ENCODE measurements at regions not wholly inside any gene's neighbourhood (a gene's known extent, or its start where the extent isn't known, plus 50 kb on each side); places are given as distances from the start of the nearest gene placed in this dataset.
"Not testable (repeated sequence)": the region's sequence is repeated elsewhere in the genome, so short reads cannot be mapped to it uniquely, and the experiment has no call there.

DNA sequence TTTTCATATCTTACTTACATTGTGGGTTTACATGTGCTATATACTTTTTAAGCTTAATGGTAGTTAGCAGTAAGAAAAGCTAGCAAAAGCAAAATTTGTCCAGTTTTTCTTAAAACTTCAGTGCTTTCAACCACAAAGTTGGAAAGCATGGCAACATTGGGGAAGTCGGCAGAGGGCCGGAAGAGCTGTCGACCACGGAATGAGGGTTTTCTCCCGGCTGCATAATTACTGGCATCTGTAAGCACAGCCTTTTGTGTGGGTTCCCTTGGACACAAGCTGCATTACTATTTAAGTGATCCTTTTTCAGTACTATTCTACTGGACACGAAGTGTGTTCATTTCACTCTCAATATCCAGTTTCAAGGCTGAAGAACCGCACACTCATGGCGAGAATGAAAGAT lies 560.4 kb downstream of the ANKRD50 start:
- no peak for DNase-seq (ENCODE audit: low read depth in 2 of 2)

DNA sequence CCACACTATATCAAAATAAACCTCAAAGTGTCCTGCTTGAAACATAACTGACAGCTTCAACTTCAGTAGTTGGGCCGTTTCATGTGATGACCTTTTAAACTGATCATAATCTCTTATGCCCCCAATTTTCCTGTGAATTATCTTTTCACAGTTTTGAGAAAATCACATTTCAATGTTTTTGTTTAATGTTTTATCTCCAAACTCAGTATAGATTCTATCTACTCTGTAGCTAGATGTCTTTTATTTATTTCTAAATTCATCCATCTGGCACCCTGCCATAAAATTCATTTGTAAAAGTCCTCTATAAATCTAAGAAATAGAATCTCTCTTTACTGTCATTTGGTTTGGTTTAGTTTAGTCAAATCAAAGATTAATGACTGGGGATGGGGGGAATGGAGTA lies 557.3 kb downstream of the ANKRD50 start:
- DNase-seq (ENCODE audit: low read depth in 2 of 2) = no peak

DNA sequence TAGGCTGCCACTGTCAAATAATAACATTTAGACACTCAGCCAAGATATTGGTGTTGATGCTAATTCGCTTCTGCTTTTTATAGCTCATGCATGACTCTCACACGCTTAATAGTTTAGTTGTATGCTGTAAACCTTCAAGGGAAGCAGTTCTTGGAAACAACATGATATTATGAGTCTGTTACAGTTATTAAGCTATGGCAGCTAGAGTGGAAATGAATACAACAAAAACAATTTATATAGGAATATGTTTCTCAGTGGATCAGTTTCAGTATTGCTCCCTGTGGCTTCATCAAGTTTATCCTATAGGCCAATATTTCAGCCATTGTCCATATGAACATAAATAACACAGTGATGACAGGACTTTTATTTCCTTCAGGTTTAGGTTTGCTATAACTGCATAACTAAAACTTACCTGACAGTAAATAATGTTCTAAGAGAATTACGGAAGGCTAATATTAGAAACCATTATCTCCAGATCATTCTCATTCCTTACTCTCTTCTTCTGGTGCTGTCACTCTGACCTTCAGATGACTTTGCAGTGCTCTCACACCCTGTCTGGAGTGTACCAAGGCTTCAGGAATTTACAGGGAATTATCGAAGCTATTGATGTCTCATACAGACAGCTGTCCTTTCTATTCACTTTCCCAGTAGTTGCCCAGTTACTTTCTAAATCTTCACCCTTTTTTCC lies 555.0 kb downstream of the ANKRD50 start:
- DNase-seq (ENCODE audit: low read depth in 2 of 2) = no peak

DNA sequence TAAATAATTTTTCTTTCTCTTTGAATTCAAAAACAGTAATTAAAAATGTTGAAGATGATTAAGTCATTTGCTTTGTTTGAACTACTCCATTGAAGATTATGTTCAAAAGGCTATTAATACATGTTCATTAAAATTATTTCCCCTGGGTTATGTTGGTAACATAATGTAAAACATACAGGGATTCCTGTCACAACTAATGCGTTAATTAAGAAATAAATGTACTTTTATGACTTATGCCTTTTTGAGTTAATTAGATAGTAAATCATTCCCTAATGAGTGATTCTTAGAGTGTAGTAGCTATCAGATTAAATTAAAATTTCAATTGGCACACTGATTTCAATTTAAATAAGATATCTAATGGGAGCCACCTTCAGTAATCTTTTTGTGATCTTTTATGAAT lies 549.1 kb downstream of the ANKRD50 start:
- DNase-seq (ENCODE audit: low read depth in 2 of 2) = no peak

DNA sequence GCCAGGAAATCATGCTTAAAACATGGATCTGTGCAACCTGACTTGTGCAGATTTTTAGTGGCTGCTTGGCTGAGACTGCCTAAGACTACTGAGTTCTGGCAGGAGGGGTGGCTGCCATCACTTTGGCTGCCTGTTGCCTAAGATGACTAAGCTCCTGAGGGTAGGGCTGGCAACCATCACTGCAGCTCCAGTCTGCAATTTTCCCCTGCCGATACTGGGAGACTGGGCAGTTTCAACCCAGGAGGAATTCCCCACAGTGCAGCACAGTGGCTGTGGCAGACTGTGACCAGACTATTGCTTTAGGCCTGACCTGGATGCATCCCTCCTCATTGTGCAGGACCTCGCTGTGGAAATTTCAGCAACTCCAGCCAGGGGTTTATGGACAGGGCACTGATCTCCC lies 544.9 kb downstream of the ANKRD50 start:
- DNase-seq (ENCODE audit: low read depth in 2 of 2) = no peak

DNA sequence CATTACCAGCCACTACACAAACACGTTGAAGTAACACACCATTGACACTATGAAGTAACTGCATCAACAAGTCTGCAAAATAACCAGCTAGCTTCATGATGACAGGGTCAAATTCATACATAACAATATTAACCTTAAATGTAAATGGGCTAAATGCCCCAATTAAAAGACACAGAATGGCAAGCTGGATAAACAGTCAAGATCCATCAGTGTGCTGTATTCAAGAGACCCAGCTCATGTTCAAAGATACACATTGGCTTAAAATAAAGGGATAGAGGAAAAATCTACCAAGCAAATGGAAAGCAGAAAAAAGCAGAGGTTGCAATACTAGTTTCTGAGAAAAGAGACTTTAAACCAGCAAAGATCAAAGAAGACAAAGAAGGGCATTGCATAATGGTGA lies 543.0 kb downstream of the ANKRD50 start:
- DNase-seq (ENCODE audit: low read depth in 2 of 2) = not testable (repeated sequence)

DNA sequence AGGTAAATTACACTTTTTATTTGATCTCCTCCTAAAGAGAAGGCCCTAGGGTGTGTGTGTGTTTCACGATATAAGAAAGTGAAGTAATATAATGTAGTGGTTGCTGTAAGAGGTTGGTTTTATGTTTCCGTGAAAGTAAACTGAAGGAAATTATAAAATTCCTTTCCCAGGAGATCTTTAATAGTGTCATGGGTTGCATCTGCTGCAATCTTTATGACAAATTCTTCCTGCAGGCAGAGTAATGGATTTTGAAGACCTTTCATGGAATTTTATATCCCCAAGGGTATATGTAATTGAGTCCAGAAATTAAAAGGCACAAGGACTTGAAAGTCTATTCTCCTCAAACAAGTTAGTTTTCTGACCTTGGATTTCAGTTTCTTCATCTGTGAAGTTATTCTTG lies 538.6 kb downstream of the ANKRD50 start:
- DNase-seq (ENCODE audit: low read depth in 2 of 2) = no peak

DNA sequence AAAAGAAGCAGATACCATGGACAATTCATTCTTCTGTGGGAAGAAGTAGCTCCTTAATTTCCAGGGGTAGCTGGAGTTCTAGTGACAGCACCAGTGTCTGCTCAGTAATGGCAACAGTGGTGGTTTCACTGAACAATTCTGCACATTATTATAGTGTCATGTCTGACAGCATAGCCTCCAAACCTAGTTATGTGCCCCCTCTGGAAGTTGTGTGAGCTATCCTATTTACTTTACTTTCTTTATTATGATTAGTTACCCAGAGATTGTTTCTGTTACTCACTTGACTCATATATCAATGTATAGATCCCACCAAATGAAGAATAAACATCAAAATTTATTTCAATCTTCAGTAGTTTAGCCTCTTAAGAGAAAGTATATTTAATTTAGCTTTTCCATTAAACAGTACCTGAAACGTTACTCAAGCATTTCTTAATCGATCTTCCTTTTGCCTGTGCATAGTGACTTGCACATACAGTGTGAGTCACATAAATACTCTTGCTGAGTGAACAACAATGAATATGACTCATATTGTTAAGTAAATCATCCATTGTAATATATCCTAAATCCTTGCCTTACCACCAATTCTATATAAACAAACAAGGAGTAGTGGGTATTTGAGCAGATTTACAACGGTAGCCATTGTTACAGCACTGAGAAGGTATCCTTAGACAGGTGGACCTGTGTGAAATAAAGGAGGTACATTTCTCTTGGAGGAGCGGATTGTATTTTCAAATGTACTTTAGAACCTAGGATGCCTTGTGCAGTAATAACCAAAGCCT lies 534.7 kb downstream of the ANKRD50 start:
- peak in 1 of 2 donors; percentile 77 for DNase-seq (ENCODE audit: low read depth in 2 of 2)

DNA sequence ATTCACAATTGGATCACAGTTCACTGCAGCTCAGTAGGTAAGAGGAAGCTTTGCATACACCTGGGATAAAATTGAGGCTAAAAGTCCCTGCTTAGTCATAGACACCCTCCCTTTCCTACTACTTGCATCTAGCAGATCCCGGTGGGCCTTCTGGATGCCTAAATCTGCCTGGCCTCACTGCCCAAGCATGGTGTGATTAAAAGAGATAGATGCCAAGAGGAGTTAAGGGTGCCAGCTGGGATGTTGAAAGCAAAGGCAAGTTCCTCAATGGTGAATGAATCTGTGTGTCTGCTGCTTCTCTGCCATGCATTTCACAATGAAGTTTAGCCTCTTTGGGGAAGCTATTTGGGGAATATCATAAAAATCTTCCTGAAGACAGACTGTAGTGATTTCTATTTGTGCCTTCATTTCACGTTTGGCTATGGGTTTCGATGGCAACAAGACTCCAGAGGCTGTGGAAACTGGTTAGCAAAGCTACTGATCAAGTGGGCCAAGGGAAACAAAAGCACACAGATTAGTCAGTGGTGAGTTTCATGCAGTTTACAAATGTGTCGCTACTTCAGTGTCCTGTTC lies 534.0 kb downstream of the ANKRD50 start:
- DNase-seq (ENCODE audit: low read depth in 2 of 2) = peak in 1 of 2 donors; percentile 44

DNA sequence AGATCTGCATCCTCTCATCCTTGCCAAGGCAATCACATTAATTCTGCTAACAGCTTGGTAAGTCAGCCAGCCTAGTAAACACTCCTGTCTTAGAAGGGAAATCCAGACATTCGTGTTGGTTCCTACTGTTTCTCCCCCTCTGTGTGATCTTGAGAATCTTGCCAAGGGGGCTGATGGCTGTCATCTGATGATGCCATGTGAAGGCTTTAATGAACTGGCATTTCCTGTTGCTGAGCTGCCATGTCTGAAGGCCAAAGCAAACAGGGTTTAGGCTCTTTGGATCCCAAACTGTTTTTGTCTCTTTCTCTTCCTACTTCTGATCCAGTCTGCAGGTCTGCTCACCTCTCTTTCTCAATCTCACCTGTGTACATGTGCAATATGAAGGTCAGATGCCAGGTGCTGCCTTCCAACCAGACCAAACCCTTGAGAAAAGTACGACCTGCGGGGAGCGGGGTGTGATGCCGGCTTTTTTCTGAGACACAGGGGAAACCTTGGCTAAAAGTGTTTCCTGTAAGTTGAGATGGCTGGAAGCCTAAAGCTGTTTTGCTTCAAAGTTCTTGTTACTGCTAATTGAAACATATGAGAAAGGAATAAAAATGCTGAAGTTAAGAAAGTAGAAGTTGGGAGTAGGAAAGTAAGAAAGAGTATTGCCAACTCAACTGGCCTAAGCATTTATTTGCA lies 532.9 kb downstream of the ANKRD50 start:
- DNase-seq (ENCODE audit: low read depth in 2 of 2) = peak in 1 of 2 donors; percentile 61

DNA sequence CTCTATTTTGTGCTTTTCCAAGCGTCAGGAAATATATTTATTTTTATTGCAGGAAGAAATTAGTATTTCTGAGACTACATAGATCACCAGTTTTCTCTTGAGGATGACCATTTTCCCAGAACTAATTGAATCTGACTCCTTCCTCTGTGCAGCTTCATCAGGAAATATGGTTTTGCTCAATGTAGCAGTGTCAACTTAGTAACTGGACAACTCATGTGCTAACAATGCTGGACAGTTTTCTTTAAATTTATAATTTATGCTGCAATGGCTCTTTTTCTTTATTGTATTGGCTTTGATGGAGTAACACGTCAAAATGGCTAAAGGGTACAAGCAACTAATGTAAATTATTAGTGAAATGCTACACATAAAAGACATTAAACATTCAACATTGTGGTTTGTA lies 531.5 kb downstream of the ANKRD50 start:
- no peak for DNase-seq (ENCODE audit: low read depth in 2 of 2)

DNA sequence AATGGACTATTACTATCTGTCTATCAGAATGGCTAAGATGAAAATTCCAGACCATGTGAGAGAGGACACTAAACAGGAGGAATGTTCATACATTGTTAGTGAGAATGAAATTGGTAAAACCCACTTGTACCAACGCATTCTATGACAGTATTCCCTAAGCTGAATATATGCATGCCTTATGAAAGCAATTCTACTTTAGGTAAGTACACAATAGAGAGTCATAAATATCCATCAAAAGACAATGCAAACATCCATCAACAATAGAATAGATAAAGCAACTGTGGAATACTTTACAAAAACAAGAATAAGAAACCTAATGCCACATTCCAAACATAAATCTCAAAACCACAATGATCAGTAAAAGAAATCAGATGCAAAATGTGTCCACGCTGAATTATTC lies 529.3 kb downstream of the ANKRD50 start:
- no peak for DNase-seq (ENCODE audit: low read depth in 2 of 2)

DNA sequence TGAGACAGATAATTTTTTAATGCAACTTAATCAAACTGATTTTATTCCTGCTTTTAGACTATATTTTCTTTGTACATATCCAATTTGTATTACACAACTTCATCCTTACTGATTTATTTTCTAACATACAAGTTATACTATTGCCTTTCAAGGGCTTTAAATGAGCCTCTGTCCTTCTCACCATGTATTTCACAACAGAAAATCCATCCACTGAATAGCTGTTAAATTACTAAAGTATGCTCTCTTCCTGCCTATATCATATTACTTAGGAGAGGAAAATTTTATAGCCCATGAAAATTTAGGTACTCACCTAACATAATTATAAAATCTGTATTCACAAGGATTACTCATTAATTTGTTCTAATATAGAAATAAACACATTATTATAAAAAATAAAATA lies 528.6 kb downstream of the ANKRD50 start:
- DNase-seq (ENCODE audit: low read depth in 2 of 2) = no peak

DNA sequence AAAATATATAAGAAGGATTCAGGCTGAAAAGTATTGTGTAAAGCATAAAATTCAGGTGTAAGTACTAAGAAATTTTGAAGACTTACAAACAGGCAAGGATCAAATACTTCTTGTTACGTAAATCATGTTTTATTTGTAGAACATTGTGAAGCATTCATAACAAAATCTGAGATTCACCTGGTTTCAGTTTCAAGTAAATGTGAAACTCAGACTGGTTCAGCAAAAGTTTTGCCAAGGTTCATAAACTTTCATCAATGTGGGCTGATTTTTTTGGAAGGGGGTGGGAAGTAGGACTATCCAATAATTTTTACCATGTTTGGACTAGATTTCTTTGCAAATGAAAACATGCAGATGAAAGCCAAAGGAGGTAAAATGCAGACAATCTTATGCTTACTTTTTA lies 527.7 kb downstream of the ANKRD50 start:
- DNase-seq (ENCODE audit: low read depth in 2 of 2) = no peak

DNA sequence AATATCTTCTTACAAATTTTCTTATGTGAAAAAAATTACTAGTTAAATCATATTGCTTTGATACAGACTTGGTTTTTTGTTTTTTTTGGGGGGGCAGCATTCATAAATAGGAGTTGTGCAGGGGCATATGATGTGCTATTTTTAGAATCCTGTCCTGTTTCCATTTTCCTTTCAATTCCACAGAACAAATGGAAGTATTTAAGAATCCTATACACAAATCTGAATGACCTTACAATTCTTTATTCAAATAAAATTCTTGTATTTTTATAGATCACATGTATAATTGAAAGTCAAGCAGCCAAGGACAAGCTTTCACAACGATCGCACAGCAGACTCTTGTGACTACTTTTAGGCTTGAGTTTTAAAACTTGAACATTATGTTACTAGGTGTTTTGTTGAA lies 523.9 kb downstream of the ANKRD50 start:
- no peak for DNase-seq (ENCODE audit: low read depth in 2 of 2)

DNA sequence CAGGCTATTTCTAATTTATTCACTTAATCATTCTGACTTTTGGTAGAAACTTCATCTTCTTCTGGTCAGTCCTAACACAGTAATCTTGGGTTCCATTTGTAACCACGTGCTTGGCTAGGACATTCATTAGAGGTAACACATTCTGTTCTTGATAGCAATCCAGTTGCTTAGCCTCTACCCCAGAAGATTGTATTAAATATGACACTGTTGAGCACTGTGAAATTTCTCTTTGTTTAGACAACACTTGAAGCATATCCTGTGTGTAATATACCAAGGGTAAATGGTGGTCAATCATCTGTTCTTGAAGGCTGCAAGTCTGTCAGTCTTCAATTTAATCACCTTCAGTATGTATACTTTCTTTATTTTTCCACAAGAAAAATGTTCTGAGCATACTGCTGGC lies 523.0 kb downstream of the ANKRD50 start:
- no peak for DNase-seq (ENCODE audit: low read depth in 2 of 2)

DNA sequence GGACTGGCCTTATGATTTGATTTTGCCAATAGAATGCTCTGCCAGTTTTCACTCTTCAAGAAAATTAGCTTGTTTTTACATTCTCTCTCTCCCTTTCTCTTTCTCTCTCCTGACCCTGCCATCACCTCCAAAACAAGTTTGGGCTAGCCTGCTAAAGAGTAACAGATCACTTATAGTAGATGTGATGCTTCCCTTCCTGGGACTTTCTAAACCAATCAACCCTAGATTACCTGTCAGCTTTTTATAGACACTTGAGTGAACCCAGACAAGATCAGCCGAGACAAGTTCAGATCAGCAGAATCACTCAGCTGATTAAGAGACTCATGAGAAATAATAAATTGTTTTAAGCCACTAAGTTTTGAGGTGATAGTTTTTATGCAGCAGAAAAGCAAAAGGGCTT lies 521.2 kb downstream of the ANKRD50 start:
- DNase-seq (ENCODE audit: low read depth in 2 of 2) = no peak

DNA sequence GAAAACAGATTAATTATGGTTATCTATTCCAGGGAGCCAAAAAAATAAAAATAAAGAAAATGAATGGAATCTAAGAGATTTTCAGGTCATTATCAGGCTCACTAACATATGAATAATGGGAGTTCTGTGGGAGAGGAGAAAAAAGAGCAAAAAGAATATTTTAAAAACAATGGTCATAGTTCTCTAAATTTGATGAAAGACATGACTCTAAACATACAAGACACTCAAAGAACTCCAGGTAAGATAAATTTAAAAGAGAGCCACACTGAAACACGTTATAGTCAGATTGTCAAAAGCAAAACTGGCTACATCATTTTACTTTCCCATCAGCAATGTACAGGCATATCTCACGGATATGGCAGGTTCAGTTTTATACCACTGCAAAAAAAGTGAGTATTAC lies 520.0 kb downstream of the ANKRD50 start:
- DNase-seq (ENCODE audit: low read depth in 2 of 2) = no peak

DNA sequence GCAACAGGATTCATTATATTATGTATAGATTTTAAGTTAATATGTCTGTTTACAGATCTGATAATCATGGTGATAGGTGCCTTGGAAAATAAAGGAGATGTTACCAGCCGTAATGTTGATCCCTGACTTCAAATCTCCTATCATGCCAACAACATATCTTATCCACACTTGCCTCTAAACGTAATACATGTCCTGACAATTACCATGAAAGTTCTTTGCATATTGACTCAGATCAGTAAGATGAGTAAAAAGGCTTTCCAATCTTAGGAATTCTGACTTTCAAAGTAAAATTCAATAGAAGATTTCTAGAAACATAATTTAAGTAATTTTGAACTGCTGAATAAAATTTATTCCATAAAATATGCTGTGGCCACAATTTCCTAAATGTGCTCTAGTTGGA lies 513.3 kb downstream of the ANKRD50 start:
- DNase-seq (ENCODE audit: low read depth in 2 of 2) = no peak

DNA sequence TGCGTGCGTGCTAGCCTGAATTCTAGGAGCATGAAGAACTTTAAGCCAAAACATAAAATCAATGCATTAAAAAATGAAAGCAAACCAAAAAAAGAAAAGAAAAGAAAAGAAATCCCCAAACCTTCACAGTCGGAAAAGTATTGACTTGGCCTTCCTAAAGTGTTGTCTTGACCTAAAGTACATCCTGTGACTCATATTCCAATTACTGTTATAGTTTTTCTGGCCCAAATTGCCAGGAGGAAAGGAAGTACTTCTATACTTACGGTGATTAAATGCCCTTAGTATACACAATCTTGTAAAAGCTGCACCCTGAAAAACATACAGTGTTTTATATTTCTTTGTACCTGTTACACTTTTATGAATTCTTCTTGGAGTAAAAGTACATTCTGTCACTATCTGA lies 512.8 kb downstream of the ANKRD50 start:
- peak in 1 of 2 donors; percentile 72 for DNase-seq (ENCODE audit: low read depth in 2 of 2)

DNA sequence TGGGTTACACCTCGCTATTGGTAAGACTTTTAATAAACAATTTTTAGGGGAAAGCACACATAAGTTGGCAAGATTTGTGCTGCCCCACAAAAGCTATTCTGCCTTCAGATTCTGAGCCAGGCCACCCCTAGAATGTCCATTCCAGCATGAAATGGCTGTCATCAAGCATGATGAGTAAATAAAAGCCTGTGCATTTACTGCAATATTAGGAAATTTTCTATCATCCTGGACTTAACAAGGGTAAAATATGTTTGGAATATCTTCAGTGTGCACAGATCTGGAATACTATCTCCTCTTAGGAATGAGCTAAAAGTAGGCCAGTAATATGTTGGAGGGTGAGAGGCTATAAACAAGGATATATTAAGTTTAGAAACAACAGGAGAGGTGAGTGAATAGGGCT lies 510.9 kb downstream of the ANKRD50 start:
- no peak for DNase-seq (ENCODE audit: low read depth in 2 of 2)

DNA sequence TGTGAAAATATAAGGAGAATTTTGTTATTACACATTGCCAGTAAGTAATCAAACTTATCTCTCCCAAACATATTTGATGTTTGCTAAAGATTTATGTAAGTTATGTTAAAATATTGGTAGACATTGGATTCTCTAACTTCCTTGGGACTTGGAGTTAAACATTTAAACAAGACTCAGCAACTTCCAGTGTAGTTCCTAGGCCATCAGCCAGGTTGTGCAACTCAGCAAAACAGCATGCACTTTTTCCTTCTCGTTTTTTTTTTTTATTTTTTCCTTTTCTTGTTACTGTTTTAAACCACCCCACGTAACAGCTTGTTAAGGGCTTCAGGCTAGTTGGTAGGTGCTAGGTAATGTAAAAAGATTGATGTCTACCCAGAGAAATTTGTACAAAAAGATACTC lies 510.4 kb downstream of the ANKRD50 start:
- no peak for DNase-seq (ENCODE audit: low read depth in 2 of 2)
